ENCODE measurements at regions not wholly inside any gene's neighbourhood (a gene's known extent, or its start where the extent isn't known, plus 50 kb on each side); places are given as distances from the start of the nearest gene placed in this dataset.

DNA sequence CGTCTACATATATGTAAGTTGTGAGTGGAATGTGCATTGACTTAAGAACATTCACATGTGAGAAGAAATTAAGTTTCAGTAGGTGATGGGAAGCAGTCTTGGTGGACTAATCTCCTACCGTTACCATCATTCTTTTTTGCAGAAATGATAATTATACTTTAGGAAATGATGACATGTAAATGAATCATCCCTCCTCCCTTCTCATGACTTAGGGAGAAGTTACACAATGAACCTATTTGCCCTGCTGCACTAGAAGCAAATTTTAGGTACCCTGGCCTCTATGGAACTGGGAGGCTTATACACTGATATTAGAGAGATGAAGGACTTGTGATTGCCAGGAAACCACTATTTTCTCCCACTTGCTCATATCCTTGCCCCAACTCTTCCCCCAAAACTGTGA is 214.2 kb downstream of the CALCRL start:
- no peaks in the 10 kb centered on the region for H3K36me3 ChIP-seq
- no peak overlapping the region for H3K4me3 ChIP-seq
- WGBS: 90% methylated on average over 2 of the region's 2 CpGs
- no peaks in the 10 kb centered on the region for H3K9me3 ChIP-seq
- H3K27me3 ChIP-seq: no peaks in the 10 kb centered on the region
- no peak overlapping the region for H3K27ac ChIP-seq
- no peaks in the 10 kb centered on the region for H3K4me1 ChIP-seq
- TF ChIP-seq EP300 (IDR thresholded peaks at IDR 0.05) (no peak), CTCF (IDR thresholded peaks at IDR 0.05) (no peak), POLR2A (IDR thresholded peaks at IDR 0.05) (no peak), POLR2AphosphoS5 (IDR thresholded peaks at IDR 0.05) (no peak)
- no peak for DNase-seq (ENCODE audit: low spot score in 2 of 2)

GRCh38 chr2:187232749-187233148 is 215.3 kb downstream of the CALCRL start:
- WGBS: 70% methylated on average over 1 of the region's 1 CpG
- no peaks in the 10 kb centered on the region for H3K9me3 ChIP-seq
- H3K27ac ChIP-seq: no peak overlapping the region
- no peak for DNase-seq (ENCODE audit: low spot score in 2 of 2)
- H3K27me3 ChIP-seq: no peaks in the 10 kb centered on the region
- H3K4me3 ChIP-seq: no peak overlapping the region
- TF ChIP-seq POLR2A (IDR thresholded peaks at IDR 0.05) (no peak), POLR2AphosphoS5 (IDR thresholded peaks at IDR 0.05) (no peak), EP300 (IDR thresholded peaks at IDR 0.05) (no peak), CTCF (IDR thresholded peaks at IDR 0.05) (no peak)
- H3K36me3 ChIP-seq: no peaks in the 10 kb centered on the region
- H3K4me1 ChIP-seq: no peaks in the 10 kb centered on the region

DNA sequence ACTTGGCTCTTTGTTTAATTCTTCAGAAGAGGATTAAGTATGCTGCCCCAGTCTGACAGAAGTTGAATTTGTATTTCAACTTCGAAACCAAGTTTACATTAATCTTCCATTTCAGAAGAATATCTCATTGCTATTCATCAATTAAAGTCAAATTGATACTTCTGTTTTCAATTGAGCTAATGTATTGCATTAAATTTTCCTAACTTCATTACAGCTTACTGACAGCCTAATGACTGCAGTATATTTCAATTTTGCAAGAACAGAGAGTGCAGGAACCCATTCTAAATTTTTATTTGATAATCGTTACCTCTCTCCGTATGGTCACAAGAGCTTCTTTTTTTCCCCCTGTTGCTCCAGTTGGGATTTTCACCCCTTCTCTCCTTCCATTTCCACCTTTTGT is 218.0 kb downstream of the CALCRL start:
- Histone ChIP-seq H3K4me3 (no peak overlapping the region), H3K36me3 (no peaks in the 10 kb centered on the region), H3K27me3 (no peaks in the 10 kb centered on the region), H3K4me1 (no peaks in the 10 kb centered on the region), H3K9me3 (no peaks in the 10 kb centered on the region), H3K27ac (no peak overlapping the region)
- no peak for DNase-seq (ENCODE audit: low spot score in 2 of 2)
- 91% methylated on average over 3 of the region's 3 CpGs for WGBS
- no peak for TF ChIP-seq CTCF (IDR thresholded peaks at IDR 0.05)
- TF ChIP-seq EP300 (IDR thresholded peaks at IDR 0.05): no peak
- no peak for TF ChIP-seq POLR2A (IDR thresholded peaks at IDR 0.05)
- TF ChIP-seq POLR2AphosphoS5 (IDR thresholded peaks at IDR 0.05): no peak

GRCh38 chr2:187228986-187229385 is 219.1 kb downstream of the CALCRL start:
- Histone ChIP-seq H3K36me3 (no peaks in the 10 kb centered on the region), H3K4me3 (no peak overlapping the region), H3K9me3 (no peaks in the 10 kb centered on the region), H3K27ac (no peak overlapping the region), H3K27me3 (no peaks in the 10 kb centered on the region), H3K4me1 (no peaks in the 10 kb centered on the region)
- WGBS: 43% methylated on average over 1 of the region's 1 CpG
- DNase-seq (ENCODE audit: low spot score in 2 of 2): no peak
- TF ChIP-seq CTCF (IDR thresholded peaks at IDR 0.05): no peak
- no peak for TF ChIP-seq POLR2A (IDR thresholded peaks at IDR 0.05)
- TF ChIP-seq EP300 (IDR thresholded peaks at IDR 0.05): no peak
- TF ChIP-seq POLR2AphosphoS5 (IDR thresholded peaks at IDR 0.05): no peak

GRCh38 chr2:187224989-187225388 is 223.1 kb downstream of the CALCRL start:
- Histone ChIP-seq H3K27ac (no peak overlapping the region), H3K4me3 (no peak overlapping the region), H3K9me3 (no peaks in the 10 kb centered on the region), H3K4me1 (no peaks in the 10 kb centered on the region), H3K27me3 (no peaks in the 10 kb centered on the region), H3K36me3 (no peaks in the 10 kb centered on the region)
- DNase-seq (ENCODE audit: low spot score in 2 of 2): no peak
- 90% methylated on average over 3 of the region's 3 CpGs for WGBS
- TF ChIP-seq EP300 (IDR thresholded peaks at IDR 0.05) (no peak), POLR2A (IDR thresholded peaks at IDR 0.05) (no peak), POLR2AphosphoS5 (IDR thresholded peaks at IDR 0.05) (no peak)

DNA sequence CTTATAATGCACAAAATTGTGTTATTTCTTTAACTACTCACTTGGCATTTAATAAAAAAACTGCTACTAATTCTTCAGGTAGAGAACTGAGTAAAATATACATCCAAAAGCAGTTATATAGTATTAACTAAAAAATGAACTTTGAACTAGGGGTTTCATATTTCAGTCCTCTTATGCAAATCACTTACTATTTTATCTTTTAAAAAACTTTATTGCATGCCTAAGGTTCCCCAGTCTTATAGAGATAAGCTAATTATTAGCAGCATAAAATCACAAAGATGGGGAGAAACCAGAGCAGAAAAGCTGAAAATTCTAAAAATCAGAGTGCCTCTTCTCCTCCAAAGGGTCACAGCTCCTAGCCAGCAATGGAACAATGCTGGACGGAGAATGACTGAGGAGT is 228.0 kb downstream of the CALCRL start:
- H3K27ac ChIP-seq: no peak overlapping the region
- no peak overlapping the region for H3K4me3 ChIP-seq
- no peaks in the 10 kb centered on the region for H3K27me3 ChIP-seq
- H3K4me1 ChIP-seq: no peaks in the 10 kb centered on the region
- H3K36me3 ChIP-seq: no peaks in the 10 kb centered on the region
- no peak for DNase-seq (ENCODE audit: low spot score in 2 of 2)
- H3K9me3 ChIP-seq: no peaks in the 10 kb centered on the region
- 90% methylated on average over 1 of the region's 1 CpG for WGBS
- TF ChIP-seq POLR2A (IDR thresholded peaks at IDR 0.05) (no peak), EP300 (IDR thresholded peaks at IDR 0.05) (no peak), CTCF (IDR thresholded peaks at IDR 0.05) (no peak), POLR2AphosphoS5 (IDR thresholded peaks at IDR 0.05) (no peak)

Data from suprapubic skin (tissue), 4 donors.